ENCODE measurements at regions not wholly inside any gene's neighbourhood (a gene's known extent, or its start where the extent isn't known, plus 50 kb on each side); places are given as distances from the start of the nearest gene placed in this dataset.

DNA sequence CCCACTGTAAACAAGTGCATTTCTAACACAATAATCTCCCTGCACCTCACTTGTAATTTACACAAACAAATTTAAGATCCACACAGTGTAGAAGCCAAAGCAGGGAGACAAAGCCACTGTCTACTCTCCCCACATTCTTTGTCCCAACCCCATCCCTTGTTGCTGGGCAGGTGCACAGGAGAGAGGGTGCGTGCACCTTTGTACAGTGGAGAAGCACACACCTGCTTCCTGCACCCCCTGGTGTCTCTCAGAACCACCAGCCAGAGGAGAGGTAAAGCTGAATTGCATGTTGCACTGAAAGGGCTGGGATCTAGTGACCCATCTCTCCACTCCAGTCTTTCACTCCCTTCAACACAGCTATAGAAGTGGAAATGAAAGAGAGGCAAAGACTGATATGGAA lies 51.4 kb upstream of the IFNG-AS1 start:
- Histone ChIP-seq H3K9me2 (replicated peaks; ENCODE audit: insufficient read depth, low read length) (no peaks in the 10 kb centered on the region), H3K27me3 (ENCODE audit: low read length) (no peaks in the 10 kb centered on the region), H3K4me3 (ENCODE audit: insufficient read depth, low read length, poor library complexity, severe bottlenecking) (no peak overlapping the region), H2AFZ (ENCODE audit: low read depth, low read length, severe bottlenecking) (no peak overlapping the region), H3K9me3 (ENCODE audit: insufficient read depth, low read length) (no peaks in the 10 kb centered on the region), H3F3A (ENCODE audit: insufficient read depth) (no peaks in the 10 kb centered on the region), H3K4me2 (ENCODE audit: low read depth, low read length, poor library complexity, severe bottlenecking) (no peak overlapping the region), H4K20me1 (ENCODE audit: low read depth, low read length) (no peaks in the 10 kb centered on the region), H3K79me2 (ENCODE audit: insufficient read depth, low read length) (no peaks in the 10 kb centered on the region), H3K36me3 (ENCODE audit: low read length) (no peaks in the 10 kb centered on the region), H3K9ac (ENCODE audit: low read length) (no peak overlapping the region), H3K27ac (ENCODE audit: low read depth, low read length) (no peak overlapping the region)
- no peak for TF ChIP-seq EZH2phosphoT487 (conservative IDR thresholded peaks at IDR 0.05; ENCODE audit: low read length)
- TF ChIP-seq, protein P1, sequence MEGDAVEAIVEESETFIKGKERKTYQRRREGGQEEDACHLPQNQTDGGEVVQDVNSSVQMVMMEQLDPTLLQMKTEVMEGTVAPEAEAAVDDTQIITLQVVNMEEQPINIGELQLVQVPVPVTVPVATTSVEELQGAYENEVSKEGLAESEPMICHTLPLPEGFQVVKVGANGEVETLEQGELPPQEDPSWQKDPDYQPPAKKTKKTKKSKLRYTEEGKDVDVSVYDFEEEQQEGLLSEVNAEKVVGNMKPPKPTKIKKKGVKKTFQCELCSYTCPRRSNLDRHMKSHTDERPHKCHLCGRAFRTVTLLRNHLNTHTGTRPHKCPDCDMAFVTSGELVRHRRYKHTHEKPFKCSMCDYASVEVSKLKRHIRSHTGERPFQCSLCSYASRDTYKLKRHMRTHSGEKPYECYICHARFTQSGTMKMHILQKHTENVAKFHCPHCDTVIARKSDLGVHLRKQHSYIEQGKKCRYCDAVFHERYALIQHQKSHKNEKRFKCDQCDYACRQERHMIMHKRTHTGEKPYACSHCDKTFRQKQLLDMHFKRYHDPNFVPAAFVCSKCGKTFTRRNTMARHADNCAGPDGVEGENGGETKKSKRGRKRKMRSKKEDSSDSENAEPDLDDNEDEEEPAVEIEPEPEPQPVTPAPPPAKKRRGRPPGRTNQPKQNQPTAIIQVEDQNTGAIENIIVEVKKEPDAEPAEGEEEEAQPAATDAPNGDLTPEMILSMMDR (IDR thresholded peaks at IDR 0.05; ENCODE audit: insufficient read depth, low read length, poor library complexity, severe bottlenecking): no peak

Measured in SU-DHL-6 (cell line).